ENCODE measurements at regions not wholly inside any gene's neighbourhood (a gene's known extent, or its start where the extent isn't known, plus 50 kb on each side); places are given as distances from the start of the nearest gene placed in this dataset.

GRCh38 chrX:113289503-113289902 lies 448.9 kb upstream of the AMOT start:
- Histone ChIP-seq H3K36me3 (ENCODE audit: control insufficient read depth in 2 of 2, insufficient read depth in 1 of 2, low read length in 2 of 2) (no peaks in the 10 kb centered on the region), H3K4me1 (ENCODE audit: control insufficient read depth, insufficient read depth, low read length) (no peaks in the 10 kb centered on the region), H3K4me3 (ENCODE audit: low read depth, low read length) (no peak overlapping the region), H3K27ac (ENCODE audit: extremely low read depth, low read depth, low read length) (no peak overlapping the region), H3K9me3 (ENCODE audit: control insufficient read depth, insufficient read depth, low read depth, low read length) (no peaks in the 10 kb centered on the region)
- ChIA-PET CTCF (no interaction called here), POLR2A (no interaction called here)
- TF ChIP-seq ZNF350 (tag by site-specific recombination; IDR thresholded peaks at IDR 0.05) (no peak), ZNF48 (tag by site-specific recombination; IDR thresholded peaks at IDR 0.05) (no peak)

DNA sequence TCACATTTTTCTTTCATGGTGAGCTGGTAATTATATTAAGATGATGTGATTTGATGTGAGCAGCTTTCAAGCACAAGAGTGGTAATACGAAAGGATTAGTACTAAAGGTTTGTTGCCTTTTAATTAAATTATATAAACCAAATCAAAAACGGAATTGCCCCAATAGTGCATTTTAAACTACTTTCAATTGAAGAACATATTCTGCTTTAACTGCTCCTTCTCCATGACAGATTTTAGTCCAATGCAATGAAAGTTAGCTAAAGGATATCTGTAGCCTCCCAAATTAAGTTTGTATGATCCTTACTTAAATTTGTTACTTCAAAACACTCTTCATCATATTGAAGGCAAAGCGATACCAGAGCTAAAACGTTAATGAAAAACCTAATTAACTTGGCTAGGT lies 447.1 kb upstream of the AMOT start:
- TF ChIP-seq ZNF121 (tag by site-specific recombination; IDR thresholded peaks at IDR 0.05) (no peak), ZNF140 (tag by site-specific recombination; IDR thresholded peaks at IDR 0.05) (no peak), ZFP41 (tag by site-specific recombination; IDR thresholded peaks at IDR 0.05; ENCODE audit: borderline replicate concordance) (no peak), ZIC2 (tag by site-specific recombination; IDR thresholded peaks at IDR 0.05) (no peak)
- Histone ChIP-seq H3K9me3 (ENCODE audit: control insufficient read depth, insufficient read depth, low read depth, low read length) (no peaks in the 10 kb centered on the region), H3K36me3 (ENCODE audit: control insufficient read depth in 2 of 2, insufficient read depth in 1 of 2, low read length in 2 of 2) (no peaks in the 10 kb centered on the region), H3K4me3 (ENCODE audit: low read depth, low read length) (no peak overlapping the region), H3K27ac (ENCODE audit: extremely low read depth, low read depth, low read length) (no peak overlapping the region), H3K4me1 (ENCODE audit: control insufficient read depth, insufficient read depth, low read length) (no peaks in the 10 kb centered on the region)
- CTCF ChIA-PET = interaction anchor here (0.6 kb wide), 1 partner anchor 221 kb away, joined by 3 read pairs; no protein-coding TSS in a partner anchor
- POLR2A ChIA-PET = no interaction called here

DNA sequence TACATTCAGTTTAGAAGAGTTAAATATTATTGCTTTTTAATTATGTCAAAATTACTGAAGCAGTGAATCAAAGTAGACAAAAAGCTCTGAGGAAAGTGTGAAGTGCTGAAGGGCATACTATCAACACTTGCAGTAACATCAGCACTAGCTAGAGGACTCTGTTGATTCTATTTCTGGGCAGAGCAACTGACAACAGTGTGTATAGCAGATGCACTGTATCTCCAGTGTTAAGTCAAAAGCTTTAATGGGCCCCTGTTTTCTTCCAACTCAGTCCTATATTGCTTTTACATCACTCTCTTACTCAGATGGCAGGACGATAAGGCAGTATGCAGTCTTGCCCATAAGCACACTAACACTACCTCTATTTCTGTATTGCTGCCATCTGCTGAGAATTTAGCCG lies 435.2 kb upstream of the AMOT start:
- H3K9me3 ChIP-seq (ENCODE audit: control insufficient read depth, insufficient read depth, low read depth, low read length) = no peaks in the 10 kb centered on the region
- no peaks in the 10 kb centered on the region for H3K4me1 ChIP-seq (ENCODE audit: control insufficient read depth, insufficient read depth, low read length)
- no peak overlapping the region for H3K4me3 ChIP-seq (ENCODE audit: low read depth, low read length)
- no peak overlapping the region for H3K27ac ChIP-seq (ENCODE audit: extremely low read depth, low read depth, low read length)
- ChIA-PET POLR2A (no interaction called here), CTCF (interaction anchor here (0.6 kb wide), 1 partner anchor 772 kb away, joined by 3 read pairs; no protein-coding TSS in a partner anchor)
- no peak for TF ChIP-seq PRDM10 (tag by site-specific recombination; IDR thresholded peaks at IDR 0.05)
- no peak for TF ChIP-seq HIC1 (tag by site-specific recombination; IDR thresholded peaks at IDR 0.05)
- TF ChIP-seq ZNF624 (tag by site-specific recombination; IDR thresholded peaks at IDR 0.05) = no peak
- no peaks in the 10 kb centered on the region for H3K36me3 ChIP-seq (ENCODE audit: control insufficient read depth in 2 of 2, insufficient read depth in 1 of 2, low read length in 2 of 2)

DNA sequence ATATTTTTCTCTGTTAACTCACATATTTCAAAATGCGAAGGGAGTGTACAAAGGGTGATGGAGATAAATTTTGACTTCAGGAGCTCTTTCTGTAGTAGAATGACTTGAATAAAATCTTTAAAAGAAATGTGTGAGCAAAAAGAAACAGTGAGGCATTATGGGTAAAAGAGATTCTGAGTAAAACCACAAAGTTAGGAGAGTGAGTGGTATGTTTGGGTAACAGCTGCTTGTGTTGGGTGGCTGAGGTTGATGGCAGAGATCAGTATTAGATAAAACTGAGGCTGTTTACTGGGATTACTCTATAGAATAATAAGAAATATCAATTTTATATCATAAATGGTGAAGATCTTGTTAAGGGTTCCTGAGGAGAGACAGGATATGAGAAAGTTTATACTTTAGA lies 434.2 kb upstream of the AMOT start:
- H3K9me3 ChIP-seq (ENCODE audit: control insufficient read depth, insufficient read depth, low read depth, low read length) = no peaks in the 10 kb centered on the region
- TF ChIP-seq ZNF544 (tag by site-specific recombination; IDR thresholded peaks at IDR 0.05) (no peak), SP2 (tag by site-specific recombination; IDR thresholded peaks at IDR 0.05) (no peak), ZNF571 (tag by site-specific recombination; IDR thresholded peaks at IDR 0.05) (no peak), ZNF664 (tag by site-specific recombination; IDR thresholded peaks at IDR 0.05) (no peak), RBAK (tag by site-specific recombination; IDR thresholded peaks at IDR 0.05) (no peak), ZNF747 (tag by site-specific recombination; IDR thresholded peaks at IDR 0.05) (no peak), HOXC10 (CRISPR knock-in tag; IDR thresholded peaks at IDR 0.05) (no peak), HOXD13 (CRISPR knock-in tag; IDR thresholded peaks at IDR 0.05; ENCODE audit: borderline replicate concordance) (no peak), ZSCAN23 (tag by site-specific recombination; IDR thresholded peaks at IDR 0.05) (no peak), ZNF791 (tag by site-specific recombination; IDR thresholded peaks at IDR 0.05) (no peak), ZNF148 (tag by site-specific recombination; IDR thresholded peaks at IDR 0.05; ENCODE audit: borderline replicate concordance) (no peak), SALL2 (tag by site-specific recombination; IDR thresholded peaks at IDR 0.05; ENCODE audit: borderline replicate concordance) (no peak)
- H3K4me1 ChIP-seq (ENCODE audit: control insufficient read depth, insufficient read depth, low read length) = no peaks in the 10 kb centered on the region
- H3K27ac ChIP-seq (ENCODE audit: extremely low read depth, low read depth, low read length) = no peak overlapping the region
- no peak overlapping the region for H3K4me3 ChIP-seq (ENCODE audit: low read depth, low read length)
- POLR2A ChIA-PET = no interaction called here
- no peaks in the 10 kb centered on the region for H3K36me3 ChIP-seq (ENCODE audit: control insufficient read depth in 2 of 2, insufficient read depth in 1 of 2, low read length in 2 of 2)
- CTCF ChIA-PET = no interaction called here

Measured in HEK293 (cell line).